GM18868 (cell line): ENCODE measurements at regions not wholly inside any gene's neighbourhood (a gene's known extent, or its start where the extent isn't known, plus 50 kb on each side); places are given as distances from the start of the nearest gene placed in this dataset.

Source experiments
- ATAC-seq: cut with Tn5 transposase; IDR thresholded peaks from one replicate; pipeline ENCODE4 v1.9.1; 2021; ENCODE audit warnings: mild to moderate bottlenecking, moderate library complexity; ENCODE audit not compliant: unreplicated experiment

- ATAC-seq: no peak
These were observed 732.9 kb downstream of the RWDD3 start for GRCh38 chr1:95966866-95967265.

GRCh38 chr1:95974586-95974985 is 740.6 kb downstream of the RWDD3 start:
- ATAC-seq: no peak

- ATAC-seq: no peak
These were observed 738.9 kb upstream of the PTBP2 start for GRCh38 chr1:95982711-95983110.

GRCh38 chr1:95983831-95984230 is 737.8 kb upstream of the PTBP2 start:
- ATAC-seq: no peak

- no peak for ATAC-seq
These were observed 736.7 kb upstream of the PTBP2 start for GRCh38 chr1:95984798-95985374.

GRCh38 chr1:95990033-95990432 is 731.6 kb upstream of the PTBP2 start:
- ATAC-seq: no peak

GRCh38 chr1:95991787-95992520 is 729.6 kb upstream of the PTBP2 start:
- ATAC-seq: no peak

GRCh38 chr1:95994643-95995042 is 726.9 kb upstream of the PTBP2 start:
- no peak for ATAC-seq

GRCh38 chr1:96002201-96002600 is 719.4 kb upstream of the PTBP2 start:
- no peak for ATAC-seq

GRCh38 chr1:96002969-96003964 is 718.3 kb upstream of the PTBP2 start:
- no peak for ATAC-seq

GRCh38 chr1:96009831-96010434 is 711.7 kb upstream of the PTBP2 start:
- no peak for ATAC-seq

GRCh38 chr1:96011606-96012005 is 710.0 kb upstream of the PTBP2 start:
- no peak for ATAC-seq

GRCh38 chr1:96016219-96016618 is 705.4 kb upstream of the PTBP2 start:
- ATAC-seq: no peak

- ATAC-seq: no peak
These were observed 701.2 kb upstream of the PTBP2 start for GRCh38 chr1:96020378-96020777.

GRCh38 chr1:96025062-96025461 is 696.5 kb upstream of the PTBP2 start:
- ATAC-seq: no peak

- ATAC-seq: no peak
These were observed 693.5 kb upstream of the PTBP2 start for GRCh38 chr1:96028071-96028470.

- ATAC-seq: no peak
These were observed 691.3 kb upstream of the PTBP2 start for GRCh38 chr1:96030312-96030711.

- no peak for ATAC-seq
These were observed 687.6 kb upstream of the PTBP2 start for GRCh38 chr1:96034006-96034405.

GRCh38 chr1:96036763-96037162 is 684.8 kb upstream of the PTBP2 start:
- ATAC-seq: no peak

GRCh38 chr1:96038636-96039035 is 682.9 kb upstream of the PTBP2 start:
- no peak for ATAC-seq

GRCh38 chr1:96039910-96040309 is 681.7 kb upstream of the PTBP2 start:
- no peak for ATAC-seq
